ELF-1 (cell line): ENCODE measurements at regions not wholly inside any gene's neighbourhood (a gene's known extent, or its start where the extent isn't known, plus 50 kb on each side); places are given as distances from the start of the nearest gene placed in this dataset.

Experiments
- DNase-seq: peaks from one replicate; pipeline ENCODE4 v3.0.0-alpha.2; 2016; ENCODE audit warnings: low read depth, low spot score

DNA sequence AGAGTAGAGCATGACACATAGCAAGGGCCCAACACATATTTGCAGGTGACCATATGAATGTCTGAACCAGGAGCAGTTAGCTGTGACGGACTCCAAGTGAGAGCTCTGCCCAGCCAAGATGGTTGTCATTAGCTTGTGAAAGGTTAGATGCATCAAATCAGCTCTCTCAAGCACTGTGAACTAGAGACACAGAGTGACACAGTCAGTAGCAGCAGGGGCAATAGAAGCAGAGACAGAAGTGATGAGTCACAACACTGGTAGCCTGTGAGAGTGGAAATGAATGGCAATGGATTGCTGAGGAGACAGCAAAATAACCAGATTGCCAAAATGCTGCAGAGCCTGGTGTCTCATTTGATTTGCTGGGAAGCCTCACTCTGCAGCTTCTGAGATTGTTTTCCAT, 558.9 kb downstream of the PKHD1 start:
- DNase-seq, result peak; percentile 6

DNA sequence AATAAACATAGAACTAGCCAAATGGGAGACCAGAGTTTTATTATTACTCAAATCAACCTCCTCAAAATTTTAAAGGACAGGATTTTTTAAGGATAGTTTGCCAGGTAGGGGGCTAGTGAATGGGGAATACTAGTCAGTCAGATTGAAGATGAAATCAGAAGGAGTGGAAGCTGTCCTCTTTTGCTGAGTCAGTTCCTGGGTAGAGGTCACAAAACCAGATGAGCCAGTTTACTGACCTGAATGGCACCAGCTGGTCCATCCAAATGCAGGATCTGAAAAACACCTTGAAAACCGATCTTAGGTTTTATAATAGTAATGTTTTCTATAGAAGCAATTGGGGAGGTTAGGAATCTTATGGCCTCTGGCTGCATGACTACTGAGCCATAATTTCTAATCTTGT, 558.2 kb downstream of the PKHD1 start:
- DNase-seq, result peak; percentile 11

DNA sequence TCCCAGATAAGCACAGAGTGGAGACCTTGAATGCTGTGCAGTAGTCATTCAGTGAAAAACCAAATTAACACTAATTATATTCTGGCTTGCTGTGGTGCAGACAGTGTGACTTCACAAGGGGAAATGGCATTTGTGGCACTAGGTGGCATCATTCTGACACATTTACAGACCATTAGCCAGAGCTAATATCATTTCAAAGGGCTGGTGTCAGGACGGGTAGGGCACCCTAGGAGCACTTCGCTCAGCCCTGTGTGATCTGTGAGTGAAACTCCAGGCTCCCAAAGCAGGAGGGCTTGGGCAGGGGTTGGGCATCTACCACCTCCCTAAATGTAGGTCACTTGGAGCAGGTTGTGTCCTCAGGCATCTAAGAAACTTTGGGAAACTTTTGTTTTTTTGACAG, 555.8 kb downstream of the PKHD1 start:
- DNase-seq, result no peak

DNA sequence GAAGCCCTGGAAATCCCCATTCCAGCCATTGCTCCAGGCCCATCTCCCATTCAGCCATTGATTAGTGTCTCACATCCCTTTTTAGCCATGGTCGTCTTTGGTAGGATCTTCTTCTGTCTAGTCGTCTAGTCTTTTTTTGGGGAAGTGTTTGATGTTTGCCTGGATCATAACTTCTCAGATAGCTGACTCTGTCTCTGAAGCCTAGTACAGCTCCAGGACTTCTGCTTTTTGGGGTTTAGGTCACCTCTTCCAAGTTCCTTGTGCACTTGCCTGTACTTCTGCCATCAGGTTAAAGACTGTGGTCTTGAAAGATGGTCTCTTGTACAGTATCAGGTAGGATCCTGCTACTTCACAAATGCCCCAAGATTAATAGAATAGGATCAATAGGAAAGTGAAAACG, 553.5 kb downstream of the PKHD1 start:
- no peak for DNase-seq

DNA sequence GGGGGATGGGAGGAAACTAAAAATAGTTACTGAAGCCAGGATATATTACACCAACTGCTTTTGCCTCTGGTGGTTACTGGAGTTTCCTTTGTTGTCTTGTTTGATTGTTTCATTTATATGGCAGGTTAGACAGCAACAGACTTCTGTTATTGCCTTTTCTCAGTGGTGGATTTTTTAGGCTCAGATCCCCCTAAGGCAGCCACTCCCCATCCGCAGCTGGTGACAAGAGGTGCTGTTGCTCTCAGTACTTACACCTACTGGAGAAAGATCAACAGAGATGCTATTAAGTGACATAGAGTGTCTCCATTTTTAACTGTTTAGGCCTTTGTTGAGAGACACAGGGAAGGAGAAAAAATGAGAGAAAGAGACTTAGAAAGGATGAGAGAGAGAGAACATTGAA, 552.1 kb downstream of the PKHD1 start:
- DNase-seq, result peak; percentile 60

DNA sequence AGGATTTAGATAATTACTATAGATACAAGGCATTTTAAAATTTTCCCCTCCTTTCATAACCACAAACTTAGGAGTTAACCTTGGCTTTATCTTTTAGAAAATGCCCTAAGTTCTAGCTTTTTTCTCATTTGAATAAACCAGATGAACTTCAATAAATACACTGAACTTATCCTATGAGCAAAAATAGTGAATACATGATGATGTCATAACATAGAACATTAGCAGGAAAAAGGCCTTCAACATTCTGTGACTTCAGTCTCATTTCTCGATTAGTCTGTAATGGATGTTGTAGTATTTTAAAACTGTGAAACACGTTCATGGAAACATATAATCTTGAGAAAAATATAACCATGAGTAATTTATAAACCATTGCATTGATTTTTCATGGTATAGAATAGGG, 550.7 kb downstream of the PKHD1 start:
- DNase-seq, result no peak

DNA sequence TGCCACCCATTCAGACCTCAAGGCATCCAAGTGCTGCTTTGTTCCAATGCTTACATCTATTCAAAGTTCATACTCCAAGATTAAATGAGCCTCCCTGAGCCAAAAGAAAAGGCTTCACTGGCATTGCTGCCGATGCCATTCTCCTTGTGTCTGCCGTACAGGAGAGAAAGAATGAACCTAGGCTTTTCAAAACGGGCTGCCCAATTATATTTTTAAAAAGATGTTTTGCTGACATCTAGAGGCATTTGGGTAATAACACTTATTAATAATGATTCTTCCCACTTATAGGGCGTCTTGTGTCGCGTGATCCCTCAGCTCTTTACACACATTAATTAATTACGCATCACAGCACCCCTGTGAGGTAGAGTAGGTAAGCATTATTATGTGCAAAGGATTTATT, 545.6 kb downstream of the PKHD1 start:
- DNase-seq, result no peak

DNA sequence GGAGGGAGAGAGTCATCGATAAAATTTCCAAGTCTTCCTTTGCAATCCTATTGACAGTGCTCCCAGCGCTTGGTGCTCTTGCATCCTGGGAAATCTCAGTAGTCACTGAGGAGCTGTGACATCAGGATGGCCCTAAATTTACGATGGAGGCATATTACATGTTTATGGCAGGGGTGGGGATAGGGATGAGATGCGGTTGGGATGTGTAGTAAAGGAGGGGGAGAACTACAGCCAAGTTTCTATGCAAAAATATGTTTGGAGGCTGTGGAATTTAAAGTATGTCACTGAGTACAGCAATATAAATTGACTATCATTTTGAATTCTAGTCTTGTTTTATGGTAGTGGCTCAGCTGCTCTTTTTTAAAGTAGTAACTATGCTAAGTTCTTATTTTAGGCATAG, 544.9 kb downstream of the PKHD1 start:
- DNase-seq, result no peak

DNA sequence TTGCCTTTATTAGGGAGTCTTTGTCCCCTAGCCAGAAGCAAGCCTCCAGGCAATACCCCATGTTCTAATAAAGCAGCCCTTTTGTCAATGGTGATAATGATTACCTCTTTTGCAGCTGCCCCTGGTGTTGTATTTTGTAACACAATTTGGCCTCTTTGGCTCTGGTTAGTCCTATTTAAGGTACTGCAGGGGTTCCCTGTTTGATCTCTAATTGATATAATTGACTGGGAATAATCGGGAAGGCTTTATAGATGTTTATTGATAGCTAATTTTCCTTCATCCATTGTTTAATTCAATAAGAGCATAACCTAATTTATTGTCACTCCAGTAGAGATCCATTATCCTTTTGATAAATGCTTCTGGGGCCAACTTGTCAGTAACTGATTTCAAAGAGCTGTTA, 537.2 kb downstream of the PKHD1 start:
- DNase-seq, result peak; percentile 27

DNA sequence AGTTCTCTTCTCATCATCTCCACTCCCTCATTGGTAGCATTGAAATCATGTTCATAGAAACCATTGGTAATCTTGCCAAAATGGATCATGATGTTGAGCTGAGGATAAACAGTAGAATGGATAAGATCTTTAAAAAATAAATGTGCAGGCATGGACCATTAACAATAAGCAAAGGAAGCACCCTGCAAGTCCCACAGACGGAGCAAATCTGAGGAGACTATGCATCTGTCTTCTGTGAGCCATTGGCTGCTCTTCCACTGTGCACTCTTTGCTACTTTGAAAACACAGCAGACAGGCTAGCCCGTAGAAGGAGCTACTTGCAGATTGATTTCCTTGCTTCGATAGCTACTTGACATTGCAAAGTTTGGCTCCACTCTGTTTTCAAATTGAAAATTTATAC, 535.0 kb downstream of the PKHD1 start:
- no peak for DNase-seq

DNA sequence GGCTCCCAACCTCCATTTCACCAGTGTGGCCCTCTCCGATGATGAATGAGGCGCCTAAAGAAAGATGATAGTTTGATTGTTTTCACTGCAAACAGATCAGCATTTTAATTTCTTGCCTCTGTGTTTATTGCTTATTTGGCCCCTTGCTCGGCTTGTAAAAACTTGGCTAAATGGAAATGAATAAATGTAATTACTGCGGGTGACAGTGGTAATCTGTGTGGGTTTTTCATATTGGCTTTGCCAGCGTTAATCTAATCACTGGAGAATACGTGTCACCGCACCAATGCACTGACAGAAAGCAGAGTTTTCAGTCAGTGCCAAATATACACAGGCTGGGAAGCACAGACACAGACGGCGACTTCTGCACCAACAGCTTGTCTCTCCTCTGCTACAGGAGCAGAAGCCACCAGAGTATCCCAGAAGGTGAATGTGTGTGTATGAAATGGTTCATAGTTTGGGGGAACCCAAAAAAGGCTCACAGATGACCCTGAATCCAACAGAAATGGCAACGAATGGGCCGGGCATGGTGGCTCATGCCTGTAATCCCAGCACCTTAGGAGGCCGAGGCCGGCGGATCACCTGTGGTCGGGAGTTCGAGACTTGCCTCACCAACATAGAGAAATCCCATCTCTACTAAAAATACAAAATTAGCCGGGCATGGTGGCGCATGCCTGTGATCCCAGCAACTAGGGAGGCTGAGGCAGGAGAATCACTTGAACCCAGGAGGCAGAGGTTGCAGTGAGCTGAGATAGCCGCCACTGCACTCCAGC, 534.0 kb downstream of the PKHD1 start:
- no peak for DNase-seq

DNA sequence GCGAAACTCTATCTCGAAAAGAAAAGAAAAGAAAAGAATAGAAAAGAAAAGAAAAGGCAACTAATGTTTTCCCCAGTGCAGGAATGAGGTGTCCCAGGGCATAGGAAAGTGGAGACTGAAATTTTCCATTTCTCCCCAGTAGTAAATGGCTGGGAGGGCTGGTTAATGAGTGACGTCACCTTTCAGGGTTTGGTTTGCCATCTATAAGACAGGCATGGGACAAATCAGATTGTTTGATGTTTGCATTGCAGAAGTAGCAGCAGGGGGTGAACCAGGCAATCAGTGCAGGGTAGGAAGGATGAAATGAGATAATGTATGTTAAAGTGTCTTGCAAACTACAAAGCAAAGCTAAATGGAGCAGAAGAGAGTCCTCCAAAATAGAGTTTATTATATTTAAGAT, 533.4 kb downstream of the PKHD1 start:
- DNase-seq, result no peak

DNA sequence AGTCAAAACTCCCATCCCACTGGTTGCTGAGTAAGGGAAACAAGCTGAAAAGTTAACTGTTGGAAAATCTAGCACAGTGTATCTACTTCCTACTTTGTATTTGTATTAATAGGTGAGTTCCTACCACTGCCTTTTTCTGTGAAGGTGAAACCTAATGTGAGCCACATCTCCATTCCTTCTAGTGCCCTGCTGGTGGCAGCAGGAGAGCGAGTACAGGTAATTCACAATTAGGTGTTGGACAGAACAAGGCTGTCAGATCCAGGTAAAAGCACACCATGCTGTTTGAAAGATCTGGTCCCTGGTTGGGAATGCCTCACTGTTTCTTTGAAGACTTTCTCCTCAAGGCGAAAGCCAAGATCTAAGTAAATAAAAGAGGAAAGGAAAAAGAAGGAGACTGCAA, 528.4 kb downstream of the PKHD1 start:
- DNase-seq, result peak; percentile 11

DNA sequence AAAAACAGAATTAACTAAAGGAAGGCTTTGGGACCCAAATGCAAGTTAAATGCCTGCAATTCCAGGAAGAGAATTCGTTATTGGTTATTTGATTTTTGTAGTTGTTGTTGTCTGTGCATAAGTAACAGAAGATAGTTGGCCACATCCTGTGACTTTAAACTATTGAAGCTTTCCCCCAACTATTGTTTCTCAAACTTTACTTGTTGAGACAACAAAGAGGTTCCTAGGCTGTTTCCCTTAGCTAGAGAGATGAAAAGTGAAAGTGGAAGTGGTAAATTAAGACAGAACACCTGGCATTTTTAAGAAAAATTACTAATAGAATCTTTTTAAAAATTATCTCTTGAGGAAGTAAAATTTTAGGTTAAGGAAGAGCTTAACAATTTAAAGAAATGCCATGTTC, 525.2 kb downstream of the PKHD1 start:
- DNase-seq, result no peak
